GM12892 (cell line): ENCODE measurements at regions not wholly inside any gene's neighbourhood (a gene's known extent, or its start where the extent isn't known, plus 50 kb on each side); places are given as distances from the start of the nearest gene placed in this dataset.
"Not testable (repeated sequence)": the region's sequence is repeated elsewhere in the genome, so short reads cannot be mapped to it uniquely, and the experiment has no call there.

Experiments used
- DNase-seq: peaks from one replicate; pipeline ENCODE4 v3.0.0; 2011; ENCODE audit not compliant: insufficient read length
- FAIRE-seq: peaks from 2 replicates; lab custom pipeline; 2011; peaks lifted over from hg19 to GRCh38; lab: Jason Lieb, UNC
- POLR2A ChIP-seq: IDR thresholded peaks from 2 replicates; pipeline ENCODE4 v1.6.1; 2011; ENCODE audit warnings: low read depth, low read length, control low read depth
- POLR2AphosphoS5 ChIP-seq: IDR thresholded peaks from 2 replicates; pipeline ENCODE4 v1.6.1; 2011; ENCODE audit warnings: low read depth, low read length, control low read depth
- TAF1 ChIP-seq: IDR thresholded peaks from 2 replicates; pipeline ENCODE4 v1.6.1; 2011; ENCODE audit warnings: low read depth, mild to moderate bottlenecking, control low read depth, low read length, borderline replicate concordance

GRCh38 chr4:83905952-83906351 lies 370.0 kb downstream of the GPAT3 start:
- FAIRE-seq (no peak), DNase-seq (no peak)
- TF ChIP-seq POLR2A (no peak), TAF1 (no peak), POLR2AphosphoS5 (no peak)

GRCh38 chr4:83903740-83904139 lies 367.8 kb downstream of the GPAT3 start:
- not testable (repeated sequence) for FAIRE-seq, DNase-seq

DNA sequence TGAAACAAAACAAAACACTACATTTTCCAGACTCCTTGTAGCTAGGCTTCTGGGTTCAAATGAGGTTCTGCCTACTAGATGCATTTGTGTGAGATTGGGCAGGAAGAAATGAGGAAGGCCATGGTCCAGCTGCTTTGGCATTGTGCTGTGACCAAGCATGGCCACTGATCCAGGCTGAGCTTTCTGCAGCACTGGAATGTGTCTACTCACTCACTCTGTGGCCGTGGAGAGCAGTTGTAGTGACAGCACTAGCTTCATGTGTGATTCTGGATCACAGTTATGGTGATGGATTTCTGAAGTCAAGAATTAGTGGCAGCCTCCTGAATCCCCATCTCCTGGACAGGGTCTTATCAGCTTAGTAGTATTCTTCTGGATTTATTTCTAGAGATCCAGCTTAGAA lies 358.9 kb downstream of the GPAT3 start:
- FAIRE-seq (no peak), DNase-seq (no peak)
- TF ChIP-seq POLR2AphosphoS5, result no peak
- no peak for TF ChIP-seq POLR2A

GRCh38 chr4:83890816-83891215 lies 354.9 kb downstream of the GPAT3 start:
- DNase-seq, result no peak
- FAIRE-seq, result no peak
- TF ChIP-seq POLR2A (no peak), POLR2AphosphoS5 (no peak), TAF1 (no peak)

- DNase-seq (no peak), FAIRE-seq (no peak)
- TF ChIP-seq POLR2AphosphoS5 (no peak), POLR2A (no peak), TAF1 (no peak)
These were observed 354.3 kb downstream of the GPAT3 start for GRCh38 chr4:83890231-83890630.

DNA sequence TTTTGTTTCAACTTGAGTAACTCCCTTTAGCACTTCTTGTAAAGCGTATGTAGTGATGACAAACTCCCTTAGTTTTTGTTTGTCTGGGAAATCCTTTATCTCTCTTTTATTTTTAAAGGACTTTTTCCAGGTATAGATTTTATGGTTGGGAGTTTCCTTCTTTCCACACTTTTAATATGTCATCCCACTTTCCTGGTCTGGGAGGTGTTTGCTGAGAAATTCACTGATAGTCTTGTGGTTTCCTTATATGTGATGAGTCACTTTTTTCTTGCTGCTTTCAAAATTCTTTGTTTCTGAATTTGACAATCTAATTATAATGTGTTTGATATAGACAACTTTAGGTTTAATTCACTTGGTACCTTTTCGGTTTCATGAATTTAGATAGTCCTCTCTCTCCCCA lies 353.9 kb downstream of the GPAT3 start:
- DNase-seq (no peak), FAIRE-seq (no peak)
- TF ChIP-seq POLR2AphosphoS5, result no peak
- TF ChIP-seq POLR2A, result no peak
- TF ChIP-seq TAF1, result no peak

GRCh38 chr4:83885256-83886182 lies 349.6 kb downstream of the GPAT3 start:
- no peak for TF ChIP-seq POLR2AphosphoS5
- no peak for TF ChIP-seq TAF1
- no peak for TF ChIP-seq POLR2A
- FAIRE-seq (no peak), DNase-seq (no peak)

- no peak for TF ChIP-seq POLR2AphosphoS5
- TF ChIP-seq POLR2A, result no peak
- no peak for TF ChIP-seq TAF1
- FAIRE-seq, result no peak
- DNase-seq, result no peak
These were observed 340.1 kb downstream of the GPAT3 start for GRCh38 chr4:83876047-83876446.

GRCh38 chr4:83875437-83875836 lies 339.5 kb downstream of the GPAT3 start:
- DNase-seq (no peak), FAIRE-seq (no peak)

GRCh38 chr4:83873996-83874395 lies 338.1 kb downstream of the GPAT3 start:
- no peak for DNase-seq
- no peak for FAIRE-seq

More at GRCh38 chr4:83875437-83875836, 339.5 kb downstream of the GPAT3 start:
- TF ChIP-seq TAF1, result no peak
- no peak for TF ChIP-seq POLR2A
- no peak for TF ChIP-seq POLR2AphosphoS5

GRCh38 chr4:83870328-83870950 lies 334.5 kb downstream of the GPAT3 start:
- TF ChIP-seq TAF1 (no peak), POLR2A (no peak), POLR2AphosphoS5 (no peak)
- DNase-seq, result no peak
- no peak for FAIRE-seq

More at GRCh38 chr4:83873996-83874395, 338.1 kb downstream of the GPAT3 start:
- TF ChIP-seq POLR2AphosphoS5 (no peak), TAF1 (no peak), POLR2A (no peak)
